NAMALWA (cell line): ENCODE measurements at regions not wholly inside any gene's neighbourhood (a gene's known extent, or its start where the extent isn't known, plus 50 kb on each side); places are given as distances from the start of the nearest gene placed in this dataset.
A peak's percentile ranks its signal among the peaks of the same experiment; 100 is the strongest.
"Not testable (repeated sequence)": the region's sequence is repeated elsewhere in the genome, so short reads cannot be mapped to it uniquely, and the experiment has no call there.

Experiments used
- DNase-seq: peaks from one replicate; pipeline ENCODE4 v3.0.0-alpha.2; 2015; ENCODE audit warnings: low spot score

GRCh38 chr3:117842086-117842485, 1132.5 kb downstream of the TUSC7 start:
- DNase-seq = no peak

- no peak for DNase-seq
Measured at GRCh38 chr3:117843356-117843755, 1133.8 kb downstream of the TUSC7 start.

GRCh38 chr3:117844676-117845075, 1135.1 kb downstream of the TUSC7 start:
- no peak for DNase-seq

- DNase-seq = no peak
Measured at GRCh38 chr3:117846238-117846637, 1136.7 kb downstream of the TUSC7 start.

- no peak for DNase-seq
Measured at GRCh38 chr3:117848606-117849005, 1139.0 kb downstream of the TUSC7 start.

- no peak for DNase-seq
Measured at GRCh38 chr3:117853923-117854668, 1144.5 kb downstream of the TUSC7 start.

GRCh38 chr3:117856354-117856753, 1146.8 kb downstream of the TUSC7 start:
- DNase-seq = no peak

GRCh38 chr3:117863146-117863545, 1153.6 kb downstream of the TUSC7 start:
- DNase-seq = no peak

GRCh38 chr3:117865338-117865737, 1155.8 kb downstream of the TUSC7 start:
- DNase-seq = no peak

- DNase-seq = no peak
Measured at GRCh38 chr3:117868766-117869165, 1159.2 kb downstream of the TUSC7 start.

- DNase-seq = no peak
Measured at GRCh38 chr3:117871934-117872333, 1162.4 kb downstream of the TUSC7 start.

GRCh38 chr3:117872594-117873248, 1161.9 kb downstream of the IGSF11 start:
- DNase-seq = not testable (repeated sequence)

- no peak for DNase-seq
Measured at GRCh38 chr3:117873249-117873600, 1161.4 kb downstream of the IGSF11 start.

GRCh38 chr3:117874028-117874690, 1160.5 kb downstream of the IGSF11 start:
- DNase-seq = no peak

GRCh38 chr3:117874904-117875874, 1159.5 kb downstream of the IGSF11 start:
- no peak for DNase-seq

- no peak for DNase-seq
Measured at GRCh38 chr3:117875887-117876286, 1158.8 kb downstream of the IGSF11 start.

- no peak for DNase-seq
Measured at GRCh38 chr3:117880638-117881037, 1154.0 kb downstream of the IGSF11 start.

- DNase-seq = no peak
Measured at GRCh38 chr3:117881210-117881609, 1153.4 kb downstream of the IGSF11 start.

GRCh38 chr3:117885011-117885441, 1149.6 kb downstream of the IGSF11 start:
- peak; percentile 5 for DNase-seq

GRCh38 chr3:117886147-117886546, 1148.5 kb downstream of the IGSF11 start:
- DNase-seq = no peak

GRCh38 chr3:117887031-117887430, 1147.6 kb downstream of the IGSF11 start:
- DNase-seq = no peak

GRCh38 chr3:117887901-117888300, 1146.7 kb downstream of the IGSF11 start:
- no peak for DNase-seq
